Mesenchymal stem cell (in vitro differentiated cells and primary cell): ENCODE measurements at regions not wholly inside any gene's neighbourhood (a gene's known extent, or its start where the extent isn't known, plus 50 kb on each side); places are given as distances from the start of the nearest gene placed in this dataset.

ENCODE experiments used
- DNase-seq: peaks from one replicate; pipeline ENCODE4 v3.0.0-alpha.2; 2013
- H2AFZ ChIP-seq: one replicate; pipeline ENCODE4 v1.6.1; 2013; ENCODE audit warnings: low read depth, mild to moderate bottlenecking, control low read depth, inconsistent platforms, low read length, moderate library complexity
- H2AK5ac ChIP-seq: 2 replicates; pipeline ENCODE4 v1.6.1; 2013; ENCODE audit warnings: low read length, moderate library complexity, mild to moderate bottlenecking, inconsistent platforms; ENCODE audit not compliant: severe bottlenecking
- H2BK120ac ChIP-seq: one replicate; pipeline ENCODE4 v1.6.1; 2013; ENCODE audit warnings: low read depth, mild to moderate bottlenecking, inconsistent platforms, low read length, moderate library complexity
- H2BK12ac ChIP-seq, 2 experiments: one replicate each; pipeline ENCODE4 v1.6.1; 2013; ENCODE audit warnings: inconsistent platforms in 2 of 2, low read length in 2 of 2, mild to moderate bottlenecking in 2 of 2, moderate library complexity in 2 of 2, control low read depth in 1 of 2
- H2BK15ac ChIP-seq: one replicate; pipeline ENCODE4 v1.6.1; 2013; ENCODE audit warnings: mild to moderate bottlenecking, low read depth, inconsistent platforms; ENCODE audit not compliant: poor library complexity, severe bottlenecking
- H2BK5ac ChIP-seq: 2 replicates; pipeline ENCODE4 v1.6.1; 2013; ENCODE audit warnings: low read depth, mild to moderate bottlenecking, low read length, control low read depth, inconsistent platforms; ENCODE audit not compliant: poor library complexity, severe bottlenecking
- H3K14ac ChIP-seq, 2 experiments: one replicate each; pipeline ENCODE4 v1.6.1; 2013; ENCODE audit warnings: inconsistent platforms in 2 of 2, low read length in 2 of 2, control low read depth in 1 of 2, mild to moderate bottlenecking in 1 of 2, moderate library complexity in 1 of 2
- H3K18ac ChIP-seq, 2 experiments: one replicate each; pipeline ENCODE4 v1.6.1; 2013; ENCODE audit warnings: inconsistent platforms in 2 of 2, low read length in 2 of 2, control low read depth in 1 of 2, low read depth in 1 of 2, mild to moderate bottlenecking in 1 of 2
- H3K23ac ChIP-seq, 2 experiments: one replicate each; pipeline ENCODE4 v1.6.1; 2013; ENCODE audit warnings: inconsistent platforms in 2 of 2, low read length in 2 of 2, mild to moderate bottlenecking in 2 of 2, moderate library complexity in 2 of 2, control low read depth in 1 of 2
- H3K27ac ChIP-seq: 2 replicates; pipeline ENCODE4 v1.5.1; 2013; ENCODE audit warnings: mild to moderate bottlenecking, moderate library complexity, low read length, control low read depth, inconsistent platforms; ENCODE audit not compliant: poor library complexity, severe bottlenecking
- H3K27me3 ChIP-seq, 2 experiments: 2 replicates each; pipeline versions ENCODE4 v1.6.1 to v1.7.0; 2013; ENCODE audit warnings: low read length in 2 of 2, mild to moderate bottlenecking in 2 of 2, moderate library complexity in 2 of 2, control low read depth in 1 of 2, inconsistent platforms in 1 of 2; ENCODE audit not compliant: control insufficient read depth in 1 of 2, insufficient read depth in 1 of 2
- H3K36me3 ChIP-seq, 2 experiments: 2 replicates each; pipeline versions ENCODE4 v1.6.1 to v1.7.0; 2013; ENCODE audit warnings: low read length in 2 of 2, control low read depth in 1 of 2, inconsistent platforms in 1 of 2, low read depth in 1 of 2, mild to moderate bottlenecking in 1 of 2; ENCODE audit not compliant: insufficient read depth in 2 of 2, control insufficient read depth in 1 of 2
- H3K4ac ChIP-seq, 2 experiments: one replicate each; pipeline ENCODE4 v1.6.1; 2013; ENCODE audit warnings: inconsistent platforms in 2 of 2, low read length in 2 of 2, mild to moderate bottlenecking in 2 of 2, moderate library complexity in 2 of 2, control low read depth in 1 of 2, low read depth in 1 of 2
- H3K4me1 ChIP-seq: 2 replicates; pipeline ENCODE4 v1.6.1; 2013; ENCODE audit warnings: low read depth, low read length, control low read depth; ENCODE audit not compliant: control insufficient read depth, insufficient read depth
- H3K4me2 ChIP-seq: 2 replicates; pipeline ENCODE4 v1.6.1; 2013; ENCODE audit warnings: low read length, mild to moderate bottlenecking, inconsistent platforms; ENCODE audit not compliant: poor library complexity, severe bottlenecking
- H3K4me3 ChIP-seq, 2 experiments: 2 replicates each; pipeline versions ENCODE4 v1.5.1 to v1.7.0; 2013; ENCODE audit warnings: low read length in 2 of 2, mild to moderate bottlenecking in 2 of 2, control low read depth in 1 of 2, low read depth in 1 of 2; ENCODE audit not compliant: insufficient read depth in 1 of 2
- H3K79me1 ChIP-seq: replicated peaks from 2 replicates; pipeline ENCODE4 v1.6.1; 2013; ENCODE audit warnings: mild to moderate bottlenecking, control low read depth, low read length, inconsistent platforms; ENCODE audit not compliant: poor library complexity, severe bottlenecking
- H3K9ac ChIP-seq: 2 replicates; pipeline ENCODE4 v1.7.0; 2013; ENCODE audit warnings: mild to moderate bottlenecking, low read length, moderate library complexity
- H3K9me3 ChIP-seq: 2 replicates; pipeline ENCODE4 v1.7.0; 2013; ENCODE audit warnings: mild to moderate bottlenecking, low read length; ENCODE audit not compliant: control insufficient read depth
- H4K8ac ChIP-seq: one replicate; pipeline ENCODE4 v1.6.1; 2013; ENCODE audit warnings: inconsistent platforms, mild to moderate bottlenecking, low read length, moderate library complexity
- H4K91ac ChIP-seq: one replicate; pipeline ENCODE4 v1.6.1; 2013; ENCODE audit warnings: mild to moderate bottlenecking, low read length, inconsistent platforms
- WGBS: methylation state at CpG from one replicate; pipeline ENCODE4 v1.1.7; 2013; ENCODE audit warnings: mixed read lengths; 5-methylcytosine and 5-hydroxymethylcytosine counted together

DNA sequence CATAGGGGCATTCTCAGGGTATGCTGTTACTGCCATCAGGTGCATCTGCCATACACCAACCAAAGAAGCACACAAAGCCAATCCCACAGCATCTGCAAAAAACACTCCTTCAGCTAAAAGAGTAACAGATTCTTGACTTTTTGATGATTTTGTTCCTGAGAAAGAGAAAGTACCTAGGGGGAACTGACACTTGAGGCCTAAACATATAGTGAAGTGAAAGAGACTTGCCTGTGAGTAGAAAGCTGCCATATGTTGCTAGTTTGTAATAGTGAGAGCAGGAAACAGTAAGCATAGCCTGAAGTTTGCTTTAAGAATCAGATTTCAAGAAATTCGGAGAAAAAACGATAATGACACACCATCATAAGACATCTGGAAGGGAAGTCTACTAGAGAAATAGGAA is 97.9 kb upstream of the CTSC start:
- H3K79me1 ChIP-seq = no peaks in the 10 kb centered on the region
- no peaks in the 10 kb centered on the region for H3K4me1 ChIP-seq
- H4K8ac ChIP-seq = no peak overlapping the region
- H3K9ac ChIP-seq = no peak overlapping the region
- H3K9me3 ChIP-seq = no peaks in the 10 kb centered on the region
- WGBS = no CpG with 5 or more reads among the region's 2 CpGs
- H2AFZ ChIP-seq = no peak overlapping the region
- H4K91ac ChIP-seq = no peak overlapping the region
- H3K4me3 ChIP-seq = no peak overlapping the region
- H3K4ac ChIP-seq = no peak overlapping the region
- no peak overlapping the region for H2BK120ac ChIP-seq
- no peak for DNase-seq
- H2AK5ac ChIP-seq = no peak overlapping the region
- H2BK5ac ChIP-seq = no peak overlapping the region
- no peak overlapping the region for H3K14ac ChIP-seq
- no peak overlapping the region for H2BK15ac ChIP-seq
- no peak overlapping the region for H3K4me2 ChIP-seq
- H3K36me3 ChIP-seq = peaks cover 0 to 3% of the 10 kb centered on the region in 2 experiments
- H3K27me3 ChIP-seq = no peaks in the 10 kb centered on the region
- H2BK12ac ChIP-seq = no peak overlapping the region
- H3K23ac ChIP-seq = no peak overlapping the region
- H3K18ac ChIP-seq = no peak overlapping the region
- no peak overlapping the region for H3K27ac ChIP-seq

DNA sequence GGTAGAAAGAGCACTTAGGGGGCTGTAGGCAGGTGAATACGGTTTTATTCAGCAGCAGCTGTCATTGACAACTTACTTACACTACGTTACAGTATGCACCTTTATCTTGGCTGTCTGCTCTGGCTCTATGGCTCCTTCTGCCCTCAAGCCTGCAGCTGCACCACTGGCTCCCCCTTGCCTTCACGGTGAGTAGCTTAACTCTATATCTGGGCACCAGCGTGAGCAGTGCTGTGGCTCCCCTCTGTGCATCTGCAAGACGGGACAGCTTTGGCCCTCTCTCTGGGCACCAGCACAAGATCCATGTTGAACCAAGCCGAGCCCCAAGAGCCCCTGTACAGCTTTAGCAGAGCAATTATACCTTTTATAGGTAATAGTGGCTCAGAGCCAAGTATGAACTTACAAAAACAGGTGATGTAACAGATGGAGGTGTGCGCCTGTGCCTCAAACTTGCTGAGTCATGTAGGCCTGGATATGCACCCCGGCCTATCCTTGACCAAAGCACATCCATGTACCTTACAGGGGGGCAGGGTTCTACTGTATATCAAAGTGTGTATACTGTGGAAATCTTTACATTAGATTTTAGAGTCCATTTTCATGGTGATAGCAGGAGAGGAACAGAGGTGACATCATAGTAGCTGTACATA is 96.9 kb upstream of the CTSC start:
- no peak overlapping the region for H2BK120ac ChIP-seq
- H3K14ac ChIP-seq = no peak overlapping the region
- H2AK5ac ChIP-seq = no peak overlapping the region
- H3K23ac ChIP-seq = no peak overlapping the region
- peak overlapping the region; percentile 63 for H4K8ac ChIP-seq
- no peaks in the 10 kb centered on the region for H3K79me1 ChIP-seq
- no peak overlapping the region for H3K4me2 ChIP-seq
- H4K91ac ChIP-seq = no peak overlapping the region
- no peak overlapping the region for H3K27ac ChIP-seq
- H3K9me3 ChIP-seq = no peaks in the 10 kb centered on the region
- H3K18ac ChIP-seq = no peak overlapping the region
- 87% methylated on average over 7 of the region's 8 CpGs for WGBS
- H3K9ac ChIP-seq = no peak overlapping the region
- H3K4me3 ChIP-seq = no peak overlapping the region
- DNase-seq = no peak
- no peak overlapping the region for H2BK5ac ChIP-seq
- peak overlapping the region in 1 of 2 experiments; percentile 54 for H3K4ac ChIP-seq
- H2AFZ ChIP-seq = no peak overlapping the region
- no peak overlapping the region for H2BK15ac ChIP-seq
- no peak overlapping the region for H2BK12ac ChIP-seq
- no peaks in the 10 kb centered on the region for H3K4me1 ChIP-seq
- H3K27me3 ChIP-seq = no peaks in the 10 kb centered on the region
- H3K36me3 ChIP-seq = peaks cover 0 to 3% of the 10 kb centered on the region in 2 experiments

DNA sequence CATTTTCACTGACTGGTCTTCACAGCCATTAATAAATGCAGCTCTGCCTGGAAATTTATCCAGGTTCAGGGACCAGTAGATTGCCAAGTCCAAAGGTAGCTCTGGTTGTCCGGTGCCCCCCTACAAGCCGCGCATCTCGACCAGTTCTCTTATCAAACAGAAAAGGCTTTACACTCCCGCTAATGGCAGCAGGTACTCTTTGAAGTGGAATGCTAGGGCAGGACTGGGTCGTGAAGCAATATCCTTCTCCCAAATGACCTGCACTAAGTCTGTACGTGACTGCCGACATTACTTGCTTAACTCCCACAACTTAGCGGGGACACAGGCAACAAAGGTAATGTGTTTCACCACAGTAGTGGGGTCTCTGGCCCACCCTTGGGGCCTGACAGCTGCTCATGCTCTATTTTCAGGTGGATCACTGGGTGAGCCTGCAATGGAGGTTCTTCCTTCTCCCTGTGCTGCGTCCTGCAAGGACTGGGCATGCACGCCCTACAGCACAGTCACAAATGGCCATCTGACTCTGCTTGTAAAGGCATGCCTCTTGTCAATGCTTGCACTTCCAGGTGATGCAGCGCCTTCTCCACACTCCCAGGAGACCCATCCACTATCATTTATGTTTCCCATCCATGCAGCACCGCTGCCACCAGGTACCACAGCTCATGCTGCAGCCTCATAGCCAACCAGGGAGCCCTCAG is 96.1 kb upstream of the CTSC start:
- peaks cover 0 to 3% of the 10 kb centered on the region in 2 experiments for H3K36me3 ChIP-seq
- H3K4me3 ChIP-seq = no peak overlapping the region
- H3K18ac ChIP-seq = no peak overlapping the region
- no peak overlapping the region for H3K4me2 ChIP-seq
- no peak overlapping the region for H3K23ac ChIP-seq
- H2AFZ ChIP-seq = no peak overlapping the region
- H4K91ac ChIP-seq = peak overlapping the region; percentile 61
- H3K4me1 ChIP-seq = no peaks in the 10 kb centered on the region
- no peak overlapping the region for H3K27ac ChIP-seq
- no peak overlapping the region for H2BK12ac ChIP-seq
- no peaks in the 10 kb centered on the region for H3K27me3 ChIP-seq
- no peak overlapping the region for H2BK15ac ChIP-seq
- H3K14ac ChIP-seq = peak overlapping the region in 1 of 2 experiments; percentile 3
- no peak for DNase-seq
- H3K9me3 ChIP-seq = no peaks in the 10 kb centered on the region
- no peak overlapping the region for H2AK5ac ChIP-seq
- WGBS = 93% methylated on average over 13 of the region's 13 CpGs
- no peak overlapping the region for H3K4ac ChIP-seq
- no peaks in the 10 kb centered on the region for H3K79me1 ChIP-seq
- no peak overlapping the region for H3K9ac ChIP-seq
- no peak overlapping the region for H2BK120ac ChIP-seq
- H4K8ac ChIP-seq = no peak overlapping the region
- H2BK5ac ChIP-seq = no peak overlapping the region

DNA sequence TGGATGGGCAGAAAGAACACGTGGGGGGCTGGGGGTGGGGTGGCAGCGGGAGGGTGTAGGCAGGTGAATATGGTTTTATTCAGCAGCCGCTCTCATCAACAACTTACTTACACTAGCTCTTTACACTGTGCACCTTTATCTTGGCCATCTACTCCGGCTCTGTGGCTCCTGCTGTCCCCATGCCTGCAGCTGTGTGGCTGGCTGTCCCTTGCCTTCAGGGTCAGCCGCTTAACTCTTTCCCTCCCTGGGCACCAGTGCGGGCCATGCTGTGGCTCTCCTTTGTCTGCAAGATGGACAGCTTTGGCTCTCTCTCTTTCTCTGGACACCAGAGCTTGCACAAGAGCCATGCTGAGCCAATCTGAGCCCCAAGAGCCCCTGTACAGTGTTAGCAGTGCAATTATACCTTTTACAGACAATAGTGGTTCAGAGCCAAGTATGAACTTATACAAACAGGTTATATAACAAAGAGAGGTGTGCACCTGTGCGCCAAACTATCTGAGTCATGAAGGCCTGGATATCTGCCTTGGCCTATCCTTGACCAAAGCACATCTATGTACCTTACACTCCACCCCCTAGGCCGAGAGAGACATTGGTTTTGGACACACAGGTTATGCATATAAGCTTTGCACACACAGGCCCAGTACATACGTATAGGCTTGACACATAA is 94.3 kb upstream of the CTSC start:
- WGBS = 90% methylated on average over 7 of the region's 9 CpGs
- peaks cover 0 to 3% of the 10 kb centered on the region in 2 experiments for H3K36me3 ChIP-seq

More for the DNA sequence above, 94.3 kb upstream of the CTSC start:
- Histone ChIP-seq H4K8ac (no peak overlapping the region), H3K4me3 (no peak overlapping the region), H3K9ac (no peak overlapping the region), H2BK120ac (no peak overlapping the region), H3K18ac (no peak overlapping the region), H3K79me1 (no peaks in the 10 kb centered on the region), H3K4me2 (no peak overlapping the region), H2AK5ac (no peak overlapping the region), H4K91ac (no peak overlapping the region), H3K27me3 (no peaks in the 10 kb centered on the region), H3K23ac (no peak overlapping the region), H3K4me1 (no peaks in the 10 kb centered on the region), H3K27ac (no peak overlapping the region), H3K4ac (no peak overlapping the region), H2AFZ (no peak overlapping the region), H2BK15ac (no peak overlapping the region), H3K9me3 (no peaks in the 10 kb centered on the region), H3K14ac (peak overlapping the region in 1 of 2 experiments; percentile 26), H2BK12ac (no peak overlapping the region), H2BK5ac (no peak overlapping the region)
- DNase-seq = no peak
